HG03460 (cell line): ENCODE measurements at regions not wholly inside any gene's neighbourhood (a gene's known extent, or its start where the extent isn't known, plus 50 kb on each side); places are given as distances from the start of the nearest gene placed in this dataset.
"Not testable (repeated sequence)": the region's sequence is repeated elsewhere in the genome, so short reads cannot be mapped to it uniquely, and the experiment has no call there.

Experiments
- ATAC-seq: cut with Tn5 transposase; IDR thresholded peaks from one replicate; pipeline ENCODE4 v1.9.1; 2021; ENCODE audit not compliant: unreplicated experiment

DNA sequence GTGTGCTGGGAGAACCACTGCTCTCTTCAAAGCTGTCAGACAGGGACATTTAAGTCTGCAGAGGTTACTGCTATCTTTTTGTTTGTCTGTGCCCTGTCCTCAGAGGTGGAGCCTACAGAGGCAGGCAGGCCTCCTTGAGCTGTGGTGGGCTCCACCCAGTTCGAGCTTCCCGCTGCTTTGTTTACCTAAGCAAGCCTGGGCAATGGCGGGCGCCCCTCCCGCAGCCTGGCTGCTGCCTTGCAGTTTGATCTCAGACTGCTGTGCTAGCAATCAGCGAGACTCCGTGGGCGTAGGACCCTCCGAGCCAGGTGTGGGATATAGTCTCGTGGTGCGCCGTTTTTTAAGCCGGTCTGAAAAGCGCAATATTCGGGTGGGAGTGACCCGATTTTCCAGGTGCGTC is 164.0 kb downstream of the HRH4 start:
- not testable (repeated sequence) for ATAC-seq

DNA sequence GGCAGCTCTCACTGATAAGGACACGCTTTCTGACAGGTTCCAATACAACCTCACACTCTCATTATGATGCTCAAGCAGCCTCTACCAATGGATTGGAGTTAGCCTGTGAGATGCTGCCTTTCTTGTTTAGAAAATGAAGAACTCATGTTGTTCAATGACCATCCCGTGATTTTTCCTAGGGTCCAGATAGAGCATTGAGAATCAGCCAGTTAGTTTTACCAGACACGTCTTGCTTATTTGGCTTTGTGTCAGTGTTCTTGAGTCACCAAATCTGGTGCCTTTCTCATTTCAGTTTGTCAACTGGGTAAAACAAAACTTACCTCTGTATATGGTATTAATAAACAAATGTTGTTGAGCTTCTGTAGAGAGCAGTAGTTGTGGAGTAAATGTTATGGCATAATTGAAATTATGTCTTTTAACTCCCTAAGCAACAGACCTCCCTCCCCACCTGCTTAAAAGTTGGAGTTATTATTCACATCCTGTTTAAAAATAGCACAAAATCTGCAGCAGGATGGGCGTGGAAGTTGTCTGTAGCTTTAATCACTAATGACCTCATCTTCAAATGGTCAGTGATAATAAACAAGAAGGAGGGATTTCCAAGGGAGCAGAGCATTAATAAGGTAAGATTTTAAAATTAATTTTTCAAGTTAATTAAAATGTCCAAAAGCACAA is 167.3 kb downstream of the HRH4 start:
- no peak for ATAC-seq

- no peak for ATAC-seq
Observed at GRCh38 chr18:24628326-24628725, 167.9 kb downstream of the HRH4 start.

DNA sequence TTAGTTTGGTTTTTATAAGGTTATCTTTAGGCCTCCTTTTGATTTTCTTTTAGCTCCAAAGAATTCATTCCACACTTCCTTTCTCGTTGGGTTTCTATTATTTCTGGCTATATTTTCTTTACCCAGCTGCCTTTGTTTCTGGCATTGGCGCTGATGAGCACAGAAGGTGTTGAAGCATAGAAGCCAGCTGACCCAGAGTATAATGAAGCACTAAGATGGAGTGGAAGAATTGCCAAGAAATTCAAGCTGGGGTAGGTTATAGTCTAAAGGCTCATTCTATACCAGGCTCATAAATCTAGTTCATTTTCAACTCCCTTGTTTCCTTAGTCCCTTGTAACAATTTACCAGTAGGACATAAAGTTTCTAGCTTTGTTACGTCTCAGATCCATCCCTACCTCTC is 169.5 kb downstream of the HRH4 start:
- ATAC-seq = no peak

GRCh38 chr18:24630346-24630880 is 170.0 kb downstream of the HRH4 start:
- no peak for ATAC-seq

- ATAC-seq = no peak
Observed at GRCh38 chr18:24631243-24632025, 171.0 kb downstream of the HRH4 start.

DNA sequence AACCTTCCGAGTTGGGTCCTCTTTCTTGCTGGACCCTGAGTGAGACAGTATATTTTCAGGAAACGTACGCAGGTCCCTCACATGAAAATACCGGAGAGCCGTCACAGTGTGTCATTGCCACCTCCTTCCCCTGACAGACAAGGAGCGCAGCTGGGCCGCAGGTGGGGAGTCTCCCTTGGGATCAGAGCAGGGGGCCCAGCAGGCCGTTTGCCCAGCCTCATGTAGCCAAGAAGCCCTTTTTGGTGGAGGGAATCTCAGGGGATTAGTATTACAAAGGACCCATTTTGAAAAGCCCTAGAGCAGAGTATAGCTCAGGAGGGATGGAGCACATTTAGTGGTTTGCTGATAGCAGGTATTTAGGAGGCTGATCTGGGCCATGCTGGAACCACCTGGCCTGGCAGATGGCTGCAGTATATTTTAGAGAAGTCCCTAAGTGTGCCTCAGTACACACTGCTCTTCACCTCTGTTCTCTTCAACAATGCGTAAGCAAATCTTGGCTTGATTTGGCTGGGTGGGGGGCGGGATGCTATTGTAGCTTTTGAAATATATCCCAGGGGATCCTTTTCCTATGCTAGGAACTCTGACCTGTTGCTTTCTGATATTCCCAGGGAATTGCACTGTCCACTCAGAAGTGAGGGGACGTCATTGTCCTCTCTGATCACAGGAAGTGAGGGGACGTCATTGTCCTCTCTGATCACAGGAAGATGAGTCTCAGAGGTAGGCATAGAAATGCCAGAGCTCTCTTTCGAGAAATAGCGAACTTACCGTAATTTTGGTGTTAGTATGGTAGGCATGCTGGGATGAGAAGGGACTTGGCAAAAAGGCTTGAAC is 171.9 kb downstream of the HRH4 start:
- no peak for ATAC-seq

DNA sequence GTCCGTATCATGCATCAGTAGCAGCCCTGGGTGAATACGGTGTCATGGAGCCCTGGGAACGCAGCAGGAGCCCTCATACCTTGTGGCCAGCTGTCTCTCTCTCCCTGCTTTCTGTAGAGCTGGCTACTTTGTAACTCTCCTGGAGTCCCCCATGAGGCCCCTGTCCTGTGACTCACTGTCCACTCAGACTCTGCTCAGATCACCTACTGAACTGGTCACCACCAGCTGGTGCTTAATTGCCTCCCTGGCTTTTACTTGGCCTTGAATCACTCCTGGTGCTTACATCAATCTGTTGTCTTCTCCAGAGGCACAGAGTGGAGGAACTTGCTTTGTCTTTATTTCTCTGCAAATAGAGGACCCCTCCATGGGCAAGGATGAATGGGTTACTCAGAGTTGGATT is 172.7 kb downstream of the HRH4 start:
- no peak for ATAC-seq

DNA sequence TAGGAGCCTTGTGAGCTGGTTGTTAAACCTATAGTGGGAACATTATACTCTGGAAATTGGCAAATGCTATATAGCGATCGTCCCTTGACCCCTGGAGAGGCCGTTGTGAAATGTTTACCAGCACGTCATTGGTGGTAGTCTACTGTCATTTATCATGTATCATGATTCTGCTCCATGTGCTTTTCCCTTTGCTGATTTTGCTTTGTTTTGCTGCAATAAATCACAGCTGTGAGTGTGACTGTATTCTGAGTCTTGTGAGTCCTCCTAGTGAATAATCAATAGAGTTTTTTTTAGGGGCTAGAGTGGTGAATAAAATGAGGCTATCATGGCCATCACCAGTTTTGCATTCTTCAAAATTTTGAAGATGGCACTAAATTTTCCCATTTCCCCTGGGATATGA is 189.1 kb downstream of the HRH4 start:
- ATAC-seq = no peak

DNA sequence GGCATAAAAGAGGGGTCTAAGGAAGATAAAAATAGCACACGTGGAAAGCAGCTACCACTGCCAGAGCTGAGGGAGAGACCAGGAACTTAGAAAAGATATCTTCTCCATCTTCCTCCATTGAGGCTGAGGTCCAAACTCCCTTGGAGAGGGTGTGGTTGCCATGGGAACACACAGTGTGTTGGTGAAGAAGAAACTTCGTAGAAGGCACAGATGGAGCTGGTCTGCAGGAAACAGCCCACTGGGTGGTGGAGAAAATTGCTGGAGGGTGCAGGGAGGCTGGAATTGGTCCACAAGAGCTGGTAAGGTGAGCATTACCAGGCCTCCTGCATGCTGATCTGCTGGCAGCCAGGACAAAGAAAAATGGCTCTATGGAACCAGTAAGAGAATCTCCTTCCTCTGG is 191.0 kb downstream of the HRH4 start:
- no peak for ATAC-seq

DNA sequence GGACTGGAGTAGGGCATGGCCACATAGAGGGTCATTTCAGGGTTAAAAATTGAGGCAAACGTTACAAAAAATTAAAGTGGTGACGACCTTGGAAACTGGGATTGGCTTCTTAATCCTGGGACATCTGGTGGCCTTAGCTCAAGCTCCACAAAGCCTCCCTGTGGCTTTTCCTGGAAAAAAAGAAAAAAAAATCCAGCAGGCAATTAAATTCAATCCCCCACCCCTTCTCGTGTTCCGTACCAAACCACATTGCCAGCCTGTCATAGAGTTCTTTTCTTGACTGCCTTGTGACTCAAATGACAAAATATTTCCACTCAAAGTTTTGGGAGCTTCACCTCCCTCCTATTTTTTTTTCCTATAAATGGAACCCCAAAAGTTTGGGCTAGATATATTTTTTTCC is 195.6 kb downstream of the HRH4 start:
- no peak for ATAC-seq

DNA sequence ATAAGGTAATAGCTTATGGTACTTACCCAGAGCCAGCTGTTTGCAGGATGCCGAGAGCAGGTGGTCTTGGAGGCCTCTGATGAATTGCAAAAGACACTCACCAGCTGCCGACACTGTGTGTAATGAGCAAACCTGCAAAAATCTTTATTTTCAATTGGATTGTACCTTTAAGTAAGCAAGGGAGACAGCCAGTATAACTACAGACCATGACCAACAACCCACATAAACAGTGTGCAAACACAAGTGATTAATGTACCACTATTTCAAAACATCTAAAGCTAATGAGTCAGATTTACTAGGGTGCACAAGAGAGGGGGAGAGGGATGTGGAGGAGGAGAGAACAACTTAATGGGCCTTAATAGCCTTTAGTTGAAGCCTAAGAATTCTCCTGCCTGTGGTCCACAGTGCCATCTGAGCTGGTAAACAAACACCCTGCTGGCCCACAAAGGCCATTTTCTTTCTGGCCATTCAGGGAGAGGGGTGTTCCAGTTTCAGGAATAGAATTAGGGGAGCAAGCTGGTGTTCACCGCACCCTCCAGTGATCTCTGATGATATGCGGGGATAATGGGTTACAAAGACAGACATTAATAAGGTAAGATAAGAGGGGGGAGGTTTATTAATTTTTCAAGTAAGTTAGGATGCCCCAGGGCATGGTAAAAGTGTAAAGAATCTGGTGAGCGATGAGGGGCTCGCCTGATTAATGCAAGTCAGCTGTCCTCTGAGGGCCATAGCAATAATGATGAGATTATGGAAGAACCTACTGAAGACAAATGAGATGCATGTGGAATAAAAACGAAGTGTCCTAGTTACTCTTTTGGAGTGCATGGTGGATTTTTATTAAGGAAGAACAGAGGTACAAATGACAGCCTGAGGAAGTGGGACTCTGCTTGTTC is 196.4 kb downstream of the HRH4 start:
- ATAC-seq = no peak

DNA sequence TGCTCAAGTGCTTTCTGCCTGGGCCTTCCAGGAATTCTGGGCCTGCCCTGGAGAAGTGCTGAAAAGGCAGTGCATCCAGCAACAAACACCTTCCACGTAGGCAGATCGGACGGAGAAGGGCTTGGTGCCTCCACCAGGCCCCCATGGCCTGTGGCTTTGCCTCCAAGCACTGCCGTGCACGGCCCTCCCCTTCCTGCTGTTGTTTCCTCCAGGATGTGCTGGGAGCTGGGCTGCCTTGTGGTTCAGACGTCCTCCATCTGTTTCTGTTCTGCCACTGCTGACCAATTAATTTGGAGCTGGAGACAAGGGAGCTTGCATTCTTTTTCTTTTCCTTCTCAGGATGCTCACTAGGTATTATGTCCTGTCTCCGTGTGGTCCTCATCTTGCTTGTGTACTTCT is 197.0 kb downstream of the HRH4 start:
- no peak for ATAC-seq

GRCh38 chr18:24658302-24658701 is 197.9 kb downstream of the HRH4 start:
- no peak for ATAC-seq

DNA sequence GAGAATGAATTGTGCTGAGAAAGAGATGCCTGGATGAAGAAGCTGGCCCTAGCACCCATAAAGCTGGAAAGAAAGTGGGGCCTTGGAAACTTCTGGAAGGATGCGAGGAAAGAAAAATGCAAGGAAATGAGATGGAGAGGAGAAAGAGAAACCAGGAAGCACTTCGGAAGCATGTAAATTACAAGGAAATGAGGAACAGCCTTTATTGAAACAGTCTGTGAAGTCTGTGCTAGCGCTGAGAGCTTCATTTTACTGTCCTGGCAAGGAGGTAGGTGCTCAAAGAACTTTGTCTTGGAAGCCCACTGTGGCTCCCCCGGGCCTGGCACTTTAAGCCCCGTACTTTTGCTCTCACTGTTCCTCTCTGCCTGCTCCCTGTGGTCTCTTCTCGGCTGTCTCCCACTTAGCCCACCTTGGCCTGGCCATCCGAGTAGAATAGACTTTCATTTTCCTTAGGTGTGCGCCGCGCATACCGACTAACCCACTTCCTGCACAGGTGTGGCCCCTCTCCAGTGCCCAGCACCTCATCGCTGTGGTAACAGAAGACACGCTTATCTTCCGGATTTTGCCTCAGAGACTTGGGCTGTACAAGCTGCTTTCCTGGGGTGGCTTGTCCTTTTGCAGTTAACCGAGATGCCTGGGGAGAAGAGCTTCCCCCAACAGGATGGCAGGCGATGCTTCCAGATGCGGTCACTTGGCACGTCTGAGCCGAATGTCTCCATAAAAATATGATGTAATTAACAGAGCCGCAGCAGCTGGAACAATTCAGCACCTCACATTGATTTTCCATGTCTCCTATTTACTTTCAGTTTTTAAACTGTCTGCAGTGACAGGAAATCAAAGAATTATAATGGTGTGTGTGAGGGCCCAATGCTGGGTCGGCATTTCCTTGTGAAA is 199.6 kb downstream of the HRH4 start:
- ATAC-seq = peak; percentile 79

GRCh38 chr18:24660956-24661355 is 200.5 kb downstream of the HRH4 start:
- no peak for ATAC-seq

- no peak for ATAC-seq
Observed at GRCh38 chr18:24662412-24662821, 202.0 kb downstream of the HRH4 start.

DNA sequence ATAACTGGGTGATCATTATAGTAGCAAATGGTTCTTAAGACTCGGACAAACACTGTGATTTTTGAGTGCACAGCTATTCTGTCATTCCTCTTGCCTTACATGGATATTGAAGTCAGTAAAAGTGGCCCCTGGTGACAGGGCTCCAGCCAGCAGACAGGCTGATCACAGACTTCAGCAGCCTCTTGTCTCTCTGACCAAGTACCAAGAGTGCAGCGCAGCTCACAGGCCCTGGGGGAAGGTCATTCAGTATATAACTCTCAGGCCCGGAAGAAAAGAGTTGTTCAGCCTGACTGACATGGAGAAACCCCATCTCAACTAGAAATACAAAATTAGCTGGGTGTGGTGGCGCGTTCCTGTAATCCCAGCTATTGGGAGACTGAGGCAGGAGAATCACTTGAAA is 202.6 kb downstream of the HRH4 start:
- ATAC-seq = no peak

GRCh38 chr18:24669015-24669414 is 208.6 kb downstream of the HRH4 start:
- no peak for ATAC-seq

DNA sequence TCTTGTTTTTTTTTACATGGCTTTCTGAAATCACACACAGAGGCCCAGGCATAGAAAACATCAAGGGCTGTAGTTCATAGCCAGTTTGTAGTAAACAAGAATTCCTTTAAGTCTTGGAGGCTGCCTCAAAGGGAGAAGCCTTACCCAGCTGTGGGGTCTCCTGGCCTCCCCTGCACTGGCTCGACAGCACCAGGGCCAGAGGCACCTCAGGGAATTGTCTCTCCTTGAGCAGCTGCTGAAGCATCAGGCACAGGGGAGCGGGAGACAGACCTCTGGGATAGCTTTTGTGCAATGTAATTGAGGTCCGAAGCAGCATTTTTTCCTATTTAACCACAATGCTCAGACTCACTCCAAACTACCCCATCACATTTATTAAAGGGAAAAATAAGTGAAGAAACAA is 209.1 kb downstream of the HRH4 start:
- no peak for ATAC-seq
